NCI-H146 treated with DMSO at 0.1 percent for 48 hours (cell line): ENCODE measurements at regions not wholly inside any gene's neighbourhood (a gene's known extent, or its start where the extent isn't known, plus 50 kb on each side); places are given as distances from the start of the nearest gene placed in this dataset.
"Not testable (repeated sequence)": the region's sequence is repeated elsewhere in the genome, so short reads cannot be mapped to it uniquely, and the experiment has no call there.

Experiments used
- DNase-seq: peaks from one replicate; lab custom pipeline; 2025; ENCODE audit not compliant: unreplicated experiment; lab: John Stamatoyannopoulos, UW

DNA sequence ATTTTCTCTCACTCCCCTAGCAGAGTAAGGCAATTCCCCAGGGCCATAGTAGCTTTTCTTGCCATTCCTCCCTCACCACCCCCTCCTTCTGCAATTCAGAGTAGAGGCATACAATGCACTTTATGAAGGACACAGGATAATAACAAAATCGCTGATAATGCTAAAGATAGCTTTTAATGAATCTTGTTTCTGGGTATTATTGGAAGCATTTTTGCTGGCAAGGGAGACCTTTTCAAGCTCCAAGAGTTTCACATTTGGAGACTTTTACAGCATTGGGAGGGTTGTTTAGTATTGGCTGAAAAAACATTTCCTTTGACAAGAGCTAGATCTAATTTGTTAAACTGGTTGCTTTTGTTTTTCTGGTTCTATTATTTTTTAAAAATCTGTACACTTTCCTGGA lies 573.0 kb upstream of the C16orf82 start:
- no peak for DNase-seq

GRCh38 chr16:26497896-26498295 lies 568.8 kb upstream of the C16orf82 start:
- no peak for DNase-seq

- DNase-seq, result no peak
Observed at GRCh38 chr16:26500326-26500725, 566.4 kb upstream of the C16orf82 start.

- no peak for DNase-seq
Observed at GRCh38 chr16:26505496-26505895, 561.2 kb upstream of the C16orf82 start.

DNA sequence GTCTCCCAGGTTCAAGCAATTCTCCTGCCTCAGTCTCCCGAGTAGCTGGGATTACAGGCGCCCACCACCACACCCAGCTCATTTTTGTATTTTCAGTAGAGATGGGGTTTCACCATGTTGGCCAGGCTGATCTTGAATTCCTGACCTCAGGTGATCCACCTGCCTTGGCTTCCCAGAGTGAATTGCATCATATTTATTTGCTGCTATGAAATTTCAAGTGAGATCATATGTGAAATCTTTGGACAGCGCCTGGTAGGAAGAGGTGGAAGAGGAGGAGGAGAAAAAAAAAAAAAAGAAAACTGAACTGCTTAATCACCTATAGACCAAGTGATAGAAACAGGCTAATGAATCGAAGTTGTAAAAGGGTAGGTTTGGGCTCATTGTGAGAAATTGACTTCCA lies 557.8 kb upstream of the C16orf82 start:
- DNase-seq, result not testable (repeated sequence)

- DNase-seq, result no peak
Observed at GRCh38 chr16:26510924-26511323, 555.8 kb upstream of the C16orf82 start.

- no peak for DNase-seq
Observed at GRCh38 chr16:26511463-26511862, 555.3 kb upstream of the C16orf82 start.

DNA sequence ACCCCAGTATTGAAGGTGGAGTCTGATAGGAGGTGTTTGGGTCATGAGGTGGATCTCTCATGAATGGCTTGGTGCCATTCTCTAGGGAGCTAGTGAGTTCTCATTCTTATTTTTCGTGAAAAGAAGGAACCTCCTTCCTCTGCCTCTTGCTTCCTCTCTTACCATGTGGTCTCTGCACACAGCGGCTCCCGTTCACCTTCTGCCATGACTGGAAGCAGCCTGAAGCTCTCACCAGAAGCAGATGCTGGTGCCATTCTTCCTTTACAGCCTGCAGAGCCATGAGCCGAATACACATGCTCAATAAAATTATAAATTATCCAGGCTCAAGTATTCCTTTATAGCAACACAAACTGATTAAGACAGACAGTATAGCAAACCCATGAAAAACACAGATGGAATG lies 545.1 kb upstream of the C16orf82 start:
- no peak for DNase-seq

DNA sequence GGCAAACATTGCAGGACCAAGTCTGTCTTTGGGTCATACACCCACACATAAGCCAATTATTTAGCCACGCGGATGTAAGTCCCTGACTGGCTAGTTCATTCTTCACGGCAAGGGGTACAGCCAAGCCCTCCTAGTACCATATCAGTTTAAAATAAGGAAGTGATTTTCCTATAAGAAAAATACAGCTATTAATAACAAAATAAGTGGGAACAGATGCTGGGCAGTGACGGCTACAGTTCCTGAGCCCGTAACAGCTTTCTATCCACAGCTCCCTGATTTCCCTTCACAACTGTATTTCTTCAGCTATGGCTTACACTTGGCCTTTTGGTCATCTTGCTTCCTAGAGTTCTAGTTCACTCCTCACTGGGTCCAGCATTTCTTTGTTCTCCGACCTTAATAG lies 542.4 kb upstream of the C16orf82 start:
- DNase-seq, result no peak

DNA sequence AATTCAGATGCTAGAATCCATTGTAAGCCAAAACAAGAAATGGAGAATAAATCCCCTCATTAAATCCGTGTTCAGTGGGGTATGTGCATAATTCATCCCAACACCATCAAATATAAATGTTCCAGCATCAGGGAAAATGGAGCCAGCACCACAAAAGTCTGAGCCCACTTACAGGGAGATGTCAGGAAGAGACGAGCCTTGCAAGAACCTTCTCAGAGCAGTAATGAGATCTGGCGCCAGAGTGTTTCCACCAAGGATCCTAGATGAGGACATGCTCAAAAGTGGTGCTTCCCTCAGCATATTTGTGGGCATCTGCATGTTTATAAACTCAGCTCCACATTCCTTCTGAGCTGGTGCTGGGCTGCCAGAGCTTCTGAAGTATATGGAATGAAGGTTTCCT lies 541.9 kb upstream of the C16orf82 start:
- no peak for DNase-seq

- DNase-seq, result no peak
Observed at GRCh38 chr16:26525856-26526255, 540.9 kb upstream of the C16orf82 start.

DNA sequence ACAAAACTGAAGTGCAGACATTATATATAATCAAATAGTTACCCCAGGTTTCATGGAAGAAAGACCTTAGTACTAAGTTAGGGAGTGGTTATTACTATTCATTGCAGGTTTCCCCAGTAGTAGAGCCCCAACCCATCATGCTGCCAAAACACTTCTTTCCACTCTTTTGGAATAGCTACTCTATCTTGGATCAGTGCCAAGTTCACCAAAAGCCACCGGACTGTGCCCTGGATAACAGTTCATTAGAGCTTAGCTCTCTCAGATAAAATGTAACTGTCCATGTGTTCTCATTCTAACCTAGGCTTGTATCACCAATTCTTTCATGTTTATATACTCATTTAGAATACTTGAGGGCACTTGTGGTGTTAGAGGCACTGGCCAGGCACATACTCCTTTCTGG lies 540.1 kb upstream of the C16orf82 start:
- no peak for DNase-seq

- no peak for DNase-seq
Observed at GRCh38 chr16:26530584-26531289, 536.0 kb upstream of the C16orf82 start.

DNA sequence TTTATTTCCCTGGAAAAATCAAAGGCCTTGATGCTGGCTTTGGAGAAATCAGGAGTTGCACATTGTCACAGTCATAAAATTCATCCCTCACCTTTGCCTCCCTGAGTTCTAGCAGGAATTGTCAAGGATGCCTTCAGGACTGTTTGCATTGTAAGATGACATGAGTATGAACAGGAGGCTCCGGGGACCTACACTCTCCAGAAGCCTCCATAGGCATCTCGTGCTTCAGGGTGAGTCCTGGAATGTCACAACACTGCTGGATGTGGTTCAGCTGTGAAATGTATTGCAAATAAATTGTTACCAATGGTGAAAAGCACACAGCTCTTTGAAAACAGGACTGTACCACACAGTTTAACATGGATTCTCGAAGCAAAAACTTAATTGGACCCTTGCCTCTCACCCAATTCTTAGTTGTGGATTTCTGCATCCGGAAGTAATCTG lies 535.4 kb upstream of the C16orf82 start:
- DNase-seq, result no peak

DNA sequence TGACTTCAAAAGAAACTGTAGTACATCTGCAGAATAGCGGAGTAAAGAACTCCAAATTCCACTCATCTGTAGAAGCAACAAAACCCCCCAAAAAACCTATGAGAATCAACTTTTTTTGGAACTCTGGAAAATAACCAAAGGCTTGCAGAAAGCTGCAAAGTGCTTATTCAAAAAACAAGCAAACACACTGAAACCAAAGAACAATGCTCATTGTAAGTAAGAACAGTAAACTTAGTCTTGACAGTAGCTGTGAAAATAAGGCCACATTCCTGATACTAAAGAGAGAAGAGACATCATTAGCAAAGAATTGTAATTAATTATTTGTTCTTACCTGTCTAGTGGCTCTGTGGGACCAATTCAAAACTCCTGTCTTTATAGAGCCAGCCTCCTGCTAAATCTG lies 534.3 kb upstream of the C16orf82 start:
- no peak for DNase-seq

- no peak for DNase-seq
Observed at GRCh38 chr16:26542198-26542597, 524.5 kb upstream of the C16orf82 start.

DNA sequence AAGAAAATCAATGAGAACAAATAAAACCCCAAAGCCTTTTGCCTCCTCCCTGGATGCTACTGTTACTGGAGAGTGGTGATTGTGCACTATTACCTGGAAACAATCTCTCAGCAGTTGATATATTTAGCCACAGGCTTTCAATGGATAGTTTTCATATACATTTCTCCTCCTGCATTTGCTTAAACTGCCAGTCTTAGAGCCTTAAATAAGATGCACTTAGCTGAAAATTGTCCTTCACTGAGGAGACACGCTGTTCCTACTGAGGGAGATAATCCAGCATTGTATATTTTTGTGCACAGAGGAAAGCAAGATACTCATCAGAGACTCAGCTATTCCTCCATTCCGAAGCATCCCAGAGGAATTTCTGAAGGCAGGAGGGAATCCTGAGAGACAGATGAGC lies 520.2 kb upstream of the C16orf82 start:
- DNase-seq, result no peak

- DNase-seq, result no peak
Observed at GRCh38 chr16:26547681-26548080, 519.0 kb upstream of the C16orf82 start.

DNA sequence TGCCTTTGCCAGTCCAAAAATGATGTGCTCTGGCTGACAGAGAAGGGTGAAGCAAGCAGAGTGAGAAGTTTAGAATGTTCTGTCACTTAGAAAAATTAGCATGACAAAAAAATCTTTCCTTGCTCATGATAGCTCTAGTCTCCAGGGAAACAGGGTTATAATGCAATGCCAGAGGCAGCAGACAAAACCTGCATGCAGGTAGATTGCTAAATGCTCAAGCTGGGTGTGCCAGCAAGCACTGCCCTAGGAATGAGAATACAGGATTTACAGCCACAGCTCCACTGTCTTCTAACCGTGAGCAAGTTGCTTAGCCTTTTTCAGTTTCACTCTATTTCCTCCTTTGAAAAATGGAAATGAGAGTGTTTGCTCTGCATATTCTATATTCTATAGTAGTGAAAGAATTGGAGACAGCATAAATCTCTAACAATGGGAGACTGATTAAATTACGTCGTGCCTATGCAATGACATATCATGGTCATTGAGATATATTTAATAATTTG lies 516.6 kb upstream of the C16orf82 start:
- no peak for DNase-seq

DNA sequence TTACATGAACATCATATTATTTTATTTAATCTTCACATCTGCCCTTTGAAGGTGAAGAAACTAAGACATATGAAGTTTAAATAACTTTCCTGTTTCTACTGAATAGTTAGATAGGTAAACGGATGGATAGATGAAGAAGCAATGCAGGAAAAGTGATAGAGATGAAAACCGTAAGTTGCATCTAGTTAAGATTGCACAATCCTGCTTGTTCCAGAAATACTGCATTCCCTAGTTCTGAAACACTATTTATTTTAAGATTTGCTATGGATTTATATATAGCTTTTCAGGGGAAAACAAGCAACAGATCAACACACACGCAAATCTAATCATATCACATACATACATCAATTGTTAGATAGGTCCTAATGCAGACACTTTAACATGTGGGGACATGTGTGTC lies 512.7 kb upstream of the C16orf82 start:
- DNase-seq, result no peak

GRCh38 chr16:26561303-26561702 lies 505.4 kb upstream of the C16orf82 start:
- DNase-seq, result no peak

GRCh38 chr16:26563018-26563417 lies 503.7 kb upstream of the C16orf82 start:
- DNase-seq, result no peak

DNA sequence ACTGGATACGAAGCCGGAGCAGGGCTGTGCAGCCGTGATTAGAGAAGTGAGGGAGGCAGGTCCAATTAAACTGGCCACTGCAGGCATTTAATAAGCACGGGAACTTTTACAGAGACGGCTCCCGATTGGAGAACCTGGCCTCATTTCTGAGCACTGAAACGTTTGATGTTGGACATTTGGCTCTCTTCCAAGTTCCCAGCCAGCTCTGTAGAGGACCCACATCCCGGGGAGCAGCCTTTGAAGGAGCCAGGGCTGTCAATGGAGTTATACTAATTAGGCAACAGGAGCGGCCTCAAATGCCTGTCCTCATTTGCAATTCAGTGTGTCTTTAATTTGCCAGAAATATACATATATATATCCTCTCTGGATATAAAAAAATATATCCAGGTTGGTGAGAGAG lies 499.4 kb upstream of the C16orf82 start:
- DNase-seq, result no peak
